Breast epithelium (tissue), 4 donors: ENCODE measurements at regions not wholly inside any gene's neighbourhood (a gene's known extent, or its start where the extent isn't known, plus 50 kb on each side); places are given as distances from the start of the nearest gene placed in this dataset.

Experiments used
- DNase-seq, 2 donors: peaks; one replicate each; pipeline ENCODE4 v3.0.0-alpha.2; 2019; ENCODE audit warnings: low spot score in 2 of 2
- H3K27ac ChIP-seq, 2 donors: fragments of 200-600 bp; sonication (generic) in 1 of 2; one replicate each; pipeline ENCODE4 v1.5.1; 2016 to 2019; ENCODE audit warnings: mild to moderate bottlenecking in 1 of 2
- H3K27me3 ChIP-seq, 2 donors: fragments of 200-600 bp; sonication (generic) in 1 of 2; one replicate each; pipeline versions ENCODE4 v1.5.1 to v1.6.0; 2017 to 2019; ENCODE audit warnings: control low read depth in 1 of 2, mild to moderate bottlenecking in 1 of 2
- H3K36me3 ChIP-seq: fragments of 200-600 bp; one replicate; pipeline ENCODE4 v1.5.1; 2019
- H3K4me1 ChIP-seq, 2 donors: fragments of 200-600 bp; sonication (generic); one replicate each; pipeline ENCODE4 v1.5.1; 2016 to 2019; ENCODE audit warnings: control low read depth in 1 of 2
- H3K4me3 ChIP-seq, 3 donors: fragments of 200-600 bp; sonication (generic); 1 replicate in 2 of 3; 2 replicates in 1 of 3; pipeline ENCODE4 v1.5.1; 2016 to 2019; ENCODE audit warnings: mild to moderate bottlenecking in 3 of 3, moderate library complexity in 2 of 3
- H3K9me3 ChIP-seq, 2 donors: fragments of 200-600 bp; sonication (generic) in 1 of 2; one replicate each; pipeline ENCODE4 v1.5.1; 2016 to 2019; ENCODE audit warnings: control low read depth in 1 of 2
- POLR2A ChIP-seq: fragments of 450-650 bp; IDR thresholded peaks from one replicate; pipeline ENCODE4 v1.6.1; 2016; ENCODE audit warnings: antibody characterized with exemption, mild to moderate bottlenecking, moderate library complexity
- POLR2AphosphoS5 ChIP-seq, 3 donors: sonication (generic); formaldehyde crosslinking; IDR thresholded peaks; one replicate each; pipeline ENCODE4 v1.6.1; 2017; ENCODE audit warnings: antibody characterized with exemption in 3 of 3
- intact Hi-C: fragments of 100-400 bp; cut with DNase I; formaldehyde crosslinking; loops from one replicate; pipeline ENCODE4 v1.15.1; 2023; ENCODE audit warnings: low total_unique reads
- TF ChIP-seq, protein P1 (sequence below), 3 donors: fragments of 450-650 bp; IDR thresholded peaks; one replicate each; pipeline ENCODE4 v1.5.1; 2016 to 2017; ENCODE audit warnings: antibody characterized with exemption in 3 of 3, mild to moderate bottlenecking in 3 of 3, moderate library complexity in 3 of 3

DNA sequence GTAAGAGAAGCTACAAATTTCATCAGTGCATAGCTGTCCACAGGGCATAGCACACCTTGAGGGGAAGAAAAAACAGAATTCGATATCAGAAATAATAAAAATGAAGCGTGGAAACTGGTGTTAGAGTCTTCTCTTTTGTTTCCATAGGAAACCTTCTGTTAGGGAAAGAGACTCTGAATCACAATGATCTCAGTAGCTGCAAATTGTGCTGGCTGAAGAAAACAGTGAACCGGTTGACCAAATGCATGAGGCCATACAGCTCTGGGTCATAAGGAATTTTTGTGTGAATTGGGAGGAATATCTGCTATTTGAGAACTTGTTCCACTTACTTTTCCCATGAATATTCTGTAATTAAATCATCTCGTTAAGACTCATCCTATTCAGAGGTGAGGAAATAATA, 580.2 kb upstream of the NECTIN3 start:
- no peaks in the 10 kb centered on the region for H3K27me3 ChIP-seq
- no peaks in the 10 kb centered on the region for H3K4me1 ChIP-seq
- no peak for DNase-seq
- H3K27ac ChIP-seq = no peak overlapping the region
- intact Hi-C loops = no loop called here
- H3K9me3 ChIP-seq = peaks cover 0 to 24% of the 10 kb centered on the region in 2 donors
- H3K4me3 ChIP-seq = no peak overlapping the region
- H3K36me3 ChIP-seq = no peaks in the 10 kb centered on the region
- TF ChIP-seq POLR2A = no peak
- TF ChIP-seq, protein P1, sequence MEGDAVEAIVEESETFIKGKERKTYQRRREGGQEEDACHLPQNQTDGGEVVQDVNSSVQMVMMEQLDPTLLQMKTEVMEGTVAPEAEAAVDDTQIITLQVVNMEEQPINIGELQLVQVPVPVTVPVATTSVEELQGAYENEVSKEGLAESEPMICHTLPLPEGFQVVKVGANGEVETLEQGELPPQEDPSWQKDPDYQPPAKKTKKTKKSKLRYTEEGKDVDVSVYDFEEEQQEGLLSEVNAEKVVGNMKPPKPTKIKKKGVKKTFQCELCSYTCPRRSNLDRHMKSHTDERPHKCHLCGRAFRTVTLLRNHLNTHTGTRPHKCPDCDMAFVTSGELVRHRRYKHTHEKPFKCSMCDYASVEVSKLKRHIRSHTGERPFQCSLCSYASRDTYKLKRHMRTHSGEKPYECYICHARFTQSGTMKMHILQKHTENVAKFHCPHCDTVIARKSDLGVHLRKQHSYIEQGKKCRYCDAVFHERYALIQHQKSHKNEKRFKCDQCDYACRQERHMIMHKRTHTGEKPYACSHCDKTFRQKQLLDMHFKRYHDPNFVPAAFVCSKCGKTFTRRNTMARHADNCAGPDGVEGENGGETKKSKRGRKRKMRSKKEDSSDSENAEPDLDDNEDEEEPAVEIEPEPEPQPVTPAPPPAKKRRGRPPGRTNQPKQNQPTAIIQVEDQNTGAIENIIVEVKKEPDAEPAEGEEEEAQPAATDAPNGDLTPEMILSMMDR (IDR thresholded peaks at IDR 0.05) = no peak
- no peak for TF ChIP-seq POLR2AphosphoS5 (IDR thresholded peaks at IDR 0.05)

DNA sequence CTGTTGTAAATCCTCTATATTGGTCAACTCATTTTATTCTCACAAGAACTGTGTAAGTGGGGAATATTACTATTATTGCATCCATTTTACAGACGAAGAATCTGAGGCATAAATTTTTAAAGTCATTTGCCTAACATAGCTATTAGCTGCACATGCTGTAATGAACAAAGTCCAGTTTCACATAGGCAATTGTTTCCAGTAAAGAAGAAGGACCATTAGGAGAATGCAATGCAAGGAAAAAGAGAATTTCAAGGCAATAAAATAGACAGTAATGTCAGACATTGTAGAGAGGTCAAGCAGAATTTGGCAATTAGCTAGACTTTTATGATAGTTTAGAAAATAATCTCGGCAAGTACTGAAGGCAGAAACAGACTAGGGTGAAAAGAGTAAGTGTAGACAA, 578.7 kb upstream of the NECTIN3 start:
- no peaks in the 10 kb centered on the region for H3K36me3 ChIP-seq
- no peaks in the 10 kb centered on the region for H3K27me3 ChIP-seq
- H3K27ac ChIP-seq = no peak overlapping the region
- peaks cover 0 to 10% of the 10 kb centered on the region in 2 donors for H3K9me3 ChIP-seq
- TF ChIP-seq POLR2AphosphoS5 (IDR thresholded peaks at IDR 0.05) (no peak), POLR2A (no peak)
- TF ChIP-seq, protein P1 (IDR thresholded peaks at IDR 0.05) = no peak
- intact Hi-C loops = no loop called here
- no peaks in the 10 kb centered on the region for H3K4me1 ChIP-seq
- DNase-seq = no peak
- no peak overlapping the region for H3K4me3 ChIP-seq

DNA sequence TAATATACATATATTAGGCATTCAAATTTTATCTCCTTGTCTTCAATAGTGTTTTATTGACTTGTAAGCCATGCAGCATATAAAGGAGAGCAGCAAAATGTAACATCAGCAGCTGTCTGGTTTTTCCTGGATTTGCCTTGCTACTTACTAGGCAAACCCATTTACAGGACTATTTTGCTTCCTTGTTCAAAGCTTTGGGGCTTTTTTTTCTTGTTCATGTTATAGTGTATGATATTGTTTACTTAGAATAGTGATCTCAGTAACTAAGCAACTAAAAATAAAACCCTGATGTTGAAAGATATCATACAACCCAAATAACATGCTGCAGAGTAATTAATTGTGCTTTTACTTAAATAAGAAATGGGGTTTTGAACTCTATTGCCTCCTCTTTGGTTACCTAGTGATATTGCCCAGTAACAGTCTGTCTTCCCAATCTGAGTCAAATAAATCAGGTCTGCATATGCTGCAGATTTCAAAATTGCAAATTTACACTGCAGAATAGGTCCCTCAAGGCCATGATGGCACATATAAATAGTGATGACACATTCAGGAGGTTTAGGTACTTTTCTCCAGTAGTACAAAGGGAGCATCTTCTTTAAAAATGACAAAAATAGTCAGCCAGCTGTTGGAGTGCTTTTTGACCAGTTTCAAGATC, 578.1 kb upstream of the NECTIN3 start:
- no peak overlapping the region for H3K27ac ChIP-seq
- H3K27me3 ChIP-seq = no peaks in the 10 kb centered on the region
- DNase-seq = no peak
- no peak overlapping the region for H3K4me3 ChIP-seq
- TF ChIP-seq POLR2A = no peak
- no peaks in the 10 kb centered on the region for H3K36me3 ChIP-seq
- peaks cover 0 to 3% of the 10 kb centered on the region in 2 donors for H3K9me3 ChIP-seq
- intact Hi-C loops = no loop called here
- H3K4me1 ChIP-seq = no peaks in the 10 kb centered on the region

DNA sequence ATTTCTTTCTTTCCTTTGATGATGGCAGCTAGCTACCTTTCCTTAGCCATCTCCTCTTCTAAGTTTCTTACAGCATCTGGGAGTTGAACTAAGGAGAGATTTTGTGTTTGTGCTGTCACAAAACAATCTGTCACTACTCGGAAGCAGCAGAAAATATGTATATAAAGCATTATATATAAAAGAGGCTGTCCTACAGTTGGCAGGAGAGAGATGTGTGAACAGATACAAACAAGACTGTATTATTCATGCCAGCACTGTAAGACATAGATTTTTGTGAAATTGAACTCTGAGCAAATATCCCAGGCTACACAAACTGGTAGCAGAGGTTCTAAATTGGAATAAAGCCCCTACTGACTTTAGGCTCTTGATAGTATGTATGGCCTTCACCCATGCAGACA, 577.5 kb upstream of the NECTIN3 start:
- intact Hi-C loops = no loop called here
- DNase-seq = no peak
- Histone ChIP-seq H3K36me3 (no peaks in the 10 kb centered on the region), H3K27ac (no peak overlapping the region), H3K9me3 (no peaks in the 10 kb centered on the region), H3K4me3 (no peak overlapping the region), H3K27me3 (no peaks in the 10 kb centered on the region), H3K4me1 (no peaks in the 10 kb centered on the region)
- no peak for TF ChIP-seq POLR2A
- TF ChIP-seq, protein P1 (IDR thresholded peaks at IDR 0.05) = no peak
- TF ChIP-seq POLR2AphosphoS5 (IDR thresholded peaks at IDR 0.05) = no peak

DNA sequence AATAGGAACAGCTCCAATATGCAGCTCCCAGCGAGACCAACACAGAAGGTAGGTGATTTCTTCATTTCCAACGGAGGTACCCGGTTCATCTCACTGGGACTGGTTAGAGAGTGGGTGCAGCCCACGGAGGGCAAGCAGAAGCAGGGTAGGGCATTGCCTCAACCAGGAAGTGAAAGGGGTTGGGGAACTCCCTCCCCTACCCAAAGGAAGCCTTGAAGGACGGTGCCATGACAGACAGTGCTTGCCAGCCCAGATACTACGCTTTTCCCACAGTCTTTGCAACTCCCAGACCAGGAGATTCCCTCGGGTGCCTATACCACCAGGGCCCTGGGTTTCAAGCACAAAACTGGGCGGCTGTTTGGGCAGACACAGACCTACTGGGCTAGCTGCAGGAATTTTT, 576.9 kb upstream of the NECTIN3 start:
- no peaks in the 10 kb centered on the region for H3K4me1 ChIP-seq
- TF ChIP-seq, protein P1 (IDR thresholded peaks at IDR 0.05) = no peak
- TF ChIP-seq POLR2AphosphoS5 (IDR thresholded peaks at IDR 0.05) (no peak), POLR2A (no peak)
- no peaks in the 10 kb centered on the region for H3K27me3 ChIP-seq
- DNase-seq = no peak
- H3K27ac ChIP-seq = no peak overlapping the region
- H3K9me3 ChIP-seq = no peaks in the 10 kb centered on the region
- no peak overlapping the region for H3K4me3 ChIP-seq
- H3K36me3 ChIP-seq = no peaks in the 10 kb centered on the region
- intact Hi-C loops = no loop called here
